Astrocyte of the cerebellum (primary cell): ENCODE measurements at regions not wholly inside any gene's neighbourhood (a gene's known extent, or its start where the extent isn't known, plus 50 kb on each side); places are given as distances from the start of the nearest gene placed in this dataset.

Experiments used
- DNase-seq: peaks from one replicate; pipeline ENCODE4 v3.0.0-alpha.2; 2011; ENCODE audit warnings: low read depth
- H3K4me3 ChIP-seq: 2 replicates; pipeline ENCODE4 v1.5.1; 2011; ENCODE audit warnings: mild to moderate bottlenecking, low read depth, low read length, moderate library complexity
- CTCF ChIP-seq: IDR thresholded peaks from 2 replicates; pipeline ENCODE4 v1.5.1; 2012; ENCODE audit warnings: low read length, low read depth, moderate library complexity, mild to moderate bottlenecking; ENCODE audit errors: missing control alignments
- in situ Hi-C: cut with HindIII; loops from 2 replicates; pipeline ENCODE4 v1.10.0; 2017; ENCODE audit warnings: low sequenced_read_pairs

GRCh38 chrX:6299724-6300123, 71.1 kb upstream of the NLGN4X start:
- no peak for TF ChIP-seq CTCF
- no peak for DNase-seq
- no peak overlapping the region for H3K4me3 ChIP-seq

DNA sequence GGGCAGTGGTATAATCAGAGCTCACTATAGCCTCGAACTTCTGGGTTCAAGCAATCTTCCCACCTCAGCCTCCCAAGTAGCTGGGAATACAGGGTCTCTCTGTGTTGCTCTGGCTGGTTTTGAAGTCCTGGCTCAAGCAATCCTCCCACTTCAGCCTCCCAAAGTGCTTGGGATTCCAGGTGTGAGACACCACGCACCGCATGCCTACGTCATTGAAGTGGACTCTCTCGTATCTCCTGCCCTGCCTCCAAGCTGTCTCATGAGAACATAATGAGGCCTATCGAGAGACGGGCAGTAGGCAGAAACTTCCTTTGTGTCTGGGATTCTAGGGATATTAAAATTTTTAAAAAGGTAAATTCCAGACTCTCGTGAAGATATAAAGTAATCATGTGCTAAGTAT, 65.0 kb upstream of the NLGN4X start:
- in situ Hi-C loops, result no loop called here
- DNase-seq, result no peak
- no peak overlapping the region for H3K4me3 ChIP-seq
- no peak for TF ChIP-seq CTCF

More at GRCh38 chrX:6299724-6300123, 71.1 kb upstream of the NLGN4X start:
- in situ Hi-C loops, result no loop called here

GRCh38 chrX:6292599-6292998, 63.9 kb upstream of the NLGN4X start:
- no peak overlapping the region for H3K4me3 ChIP-seq
- no peak for DNase-seq
- no peak for TF ChIP-seq CTCF
- in situ Hi-C loops, result no loop called here

DNA sequence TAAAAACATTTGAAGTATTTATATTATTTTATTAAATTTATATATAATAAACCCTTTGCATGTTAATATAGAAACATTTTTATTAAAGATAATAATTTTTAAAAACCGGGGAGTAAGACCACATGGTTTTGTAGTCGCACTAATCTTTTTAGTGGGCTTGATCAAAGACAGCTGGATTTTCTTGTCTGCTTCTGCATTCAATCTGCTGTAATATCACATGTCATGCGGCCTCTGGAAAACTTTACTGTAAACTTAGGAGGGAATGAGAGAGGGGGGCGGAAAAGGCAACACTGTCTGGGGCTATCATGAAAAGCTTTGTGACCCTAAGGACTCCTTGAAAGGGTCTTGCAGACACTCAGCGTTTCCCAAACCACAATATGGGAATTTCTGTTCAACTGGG, 62.8 kb upstream of the NLGN4X start:
- TF ChIP-seq CTCF, result no peak
- in situ Hi-C loops, result no loop called here
- no peak for DNase-seq
- H3K4me3 ChIP-seq, result no peak overlapping the region

DNA sequence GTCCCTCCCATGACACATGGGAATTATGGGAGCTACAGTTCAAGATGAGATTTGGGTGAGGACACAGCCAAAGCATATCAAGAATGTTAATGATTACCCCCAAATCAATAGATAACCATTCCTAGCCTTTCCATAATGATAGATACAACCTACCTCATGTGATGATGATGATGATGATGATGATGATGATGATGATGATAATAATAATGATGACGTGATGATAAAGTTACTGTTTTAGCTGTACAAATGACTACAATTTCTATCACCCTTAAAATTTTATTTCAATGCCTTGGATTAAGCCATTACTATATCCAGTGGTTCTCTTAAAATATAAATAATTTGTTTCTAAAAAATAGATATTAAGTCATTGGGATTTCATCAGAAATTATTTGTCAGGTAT, 55.2 kb upstream of the NLGN4X start:
- no peak for DNase-seq
- no peak for TF ChIP-seq CTCF
- H3K4me3 ChIP-seq, result no peak overlapping the region
- in situ Hi-C loops, result no loop called here

GRCh38 chrX:6279277-6279909, 50.7 kb upstream of the NLGN4X start:
- in situ Hi-C loops, result no loop called here
- no peak for TF ChIP-seq CTCF
- H3K4me3 ChIP-seq, result no peak overlapping the region
- DNase-seq, result no peak
